GM23248 (cell line): ENCODE measurements at regions not wholly inside any gene's neighbourhood (a gene's known extent, or its start where the extent isn't known, plus 50 kb on each side); places are given as distances from the start of the nearest gene placed in this dataset.
"Not testable (repeated sequence)": the region's sequence is repeated elsewhere in the genome, so short reads cannot be mapped to it uniquely, and the experiment has no call there.

Source experiments
- DNase-seq: peaks from one replicate; pipeline ENCODE4 v3.0.0-alpha.2; 2015
- H2AFZ ChIP-seq: fragments of 200-600 bp; sonication (generic); 2 replicates; pipeline ENCODE4 v1.6.1; 2016; ENCODE audit warnings: antibody characterized with exemption
- H3F3A ChIP-seq: fragments of 200-600 bp; sonication (generic); 2 replicates; pipeline ENCODE4 v1.6.1; 2016; ENCODE audit warnings: mild to moderate bottlenecking, antibody characterized with exemption, mixed run types; ENCODE audit not compliant: insufficient read depth
- H3K27ac ChIP-seq: fragments of 200-600 bp; sonication (generic); 2 replicates; pipeline ENCODE4 v1.5.1; 2016; ENCODE audit warnings: mild to moderate bottlenecking
- H3K27me3 ChIP-seq: fragments of 200-600 bp; sonication (generic); replicated peaks from 2 replicates; pipeline ENCODE4 v1.6.1; 2016; ENCODE audit warnings: mild to moderate bottlenecking; ENCODE audit not compliant: insufficient read depth
- H3K36me3 ChIP-seq: fragments of 200-600 bp; sonication (generic); 2 replicates; pipeline ENCODE4 v1.6.1; 2016; ENCODE audit warnings: low read depth, mild to moderate bottlenecking
- H3K4me1 ChIP-seq: fragments of 200-600 bp; sonication (generic); 2 replicates; pipeline ENCODE4 v1.6.1; 2016; ENCODE audit warnings: mild to moderate bottlenecking; ENCODE audit not compliant: insufficient read depth
- H3K4me2 ChIP-seq: fragments of 200-600 bp; sonication (generic); one replicate; pipeline ENCODE4 v1.6.1; 2016; ENCODE audit warnings: mild to moderate bottlenecking; ENCODE audit not compliant: unreplicated experiment
- H3K4me3 ChIP-seq: fragments of 200-600 bp; sonication (generic); 2 replicates; pipeline ENCODE4 v1.5.1; 2016; ENCODE audit warnings: mild to moderate bottlenecking
- H3K79me2 ChIP-seq: fragments of 200-600 bp; sonication (generic); 2 replicates; pipeline ENCODE4 v1.6.1; 2016; ENCODE audit warnings: mild to moderate bottlenecking; ENCODE audit not compliant: insufficient read depth
- H3K9ac ChIP-seq: fragments of 200-600 bp; sonication (generic); 2 replicates; pipeline ENCODE4 v1.6.1; 2016; ENCODE audit warnings: mild to moderate bottlenecking
- H3K9me2 ChIP-seq: fragments of 200-600 bp; sonication (generic); 2 replicates; pipeline ENCODE4 v1.6.1; 2016; ENCODE audit warnings: mixed run types, mild to moderate bottlenecking, moderate library complexity; ENCODE audit not compliant: insufficient read depth
- H3K9me3 ChIP-seq: fragments of 200-600 bp; sonication (generic); one replicate; pipeline ENCODE4 v1.6.1; 2017; ENCODE audit warnings: low read depth
- H4K20me1 ChIP-seq: fragments of 200-600 bp; sonication (generic); 2 replicates; pipeline ENCODE4 v1.6.0; 2016; ENCODE audit not compliant: insufficient read depth
- EZH2 ChIP-seq: fragments of 200-600 bp; sonication (generic); IDR thresholded peaks from 2 replicates; pipeline ENCODE4 v1.6.1; 2018; ENCODE audit warnings: antibody characterized with exemption, mild to moderate bottlenecking; ENCODE audit not compliant: insufficient read depth, poor library complexity, severe bottlenecking
- EZH2phosphoT487 ChIP-seq: fragments of 200-600 bp; sonication (generic); IDR thresholded peaks from 2 replicates; pipeline ENCODE4 v1.6.1; 2018; ENCODE audit warnings: antibody characterized with exemption, moderate library complexity, mild to moderate bottlenecking, low read depth; ENCODE audit not compliant: insufficient read depth
- WGBS, 2 experiments: methylation state at CpG; one replicate each; pipeline ENCODE4 v1.1.6; 2015 to 2017; ENCODE audit warnings: low lambda C conversion rate in 2 of 2, low coverage in 1 of 2; ENCODE audit errors: missing lambda C conversion rate in 2 of 2; 5-methylcytosine and 5-hydroxymethylcytosine counted together
- in situ Hi-C: fragments of 300-500 bp; cut with MboI; formaldehyde crosslinking; loops from 2 replicates; pipeline ENCODE4 v1.15.0; 2020

DNA sequence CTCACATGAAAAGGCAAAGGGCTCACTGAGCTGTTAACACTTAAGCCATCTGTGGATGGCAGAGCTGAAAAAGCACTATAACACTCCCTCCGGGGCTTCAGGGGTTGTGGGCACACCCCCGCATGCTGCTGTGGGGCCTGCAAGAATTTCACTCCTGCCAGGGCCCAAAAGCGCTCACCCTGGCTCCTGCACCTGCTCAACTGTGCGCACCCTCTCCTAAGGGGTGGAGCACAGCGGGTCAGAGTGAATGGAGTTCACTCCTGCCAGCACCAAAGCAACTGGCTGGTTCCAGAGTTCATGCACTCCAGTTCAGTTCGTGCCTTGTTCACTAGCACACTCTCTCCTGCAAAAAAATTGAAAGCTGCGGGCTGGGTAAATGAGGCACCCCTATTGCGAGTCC, 814.2 kb upstream of the SLC39A10 start:
- Histone ChIP-seq H3K27ac (no peak overlapping the region), H3K9ac (no peak overlapping the region), H3K9me3 (no peaks in the 10 kb centered on the region), H3K9me2 (no peaks in the 10 kb centered on the region), H3K36me3 (no peaks in the 10 kb centered on the region), H3K4me1 (no peaks in the 10 kb centered on the region), H4K20me1 (no peaks in the 10 kb centered on the region), H3K27me3 (no peaks in the 10 kb centered on the region), H3K4me2 (no peak overlapping the region), H3K79me2 (no peaks in the 10 kb centered on the region), H3K4me3 (no peak overlapping the region), H3F3A (no peaks in the 10 kb centered on the region), H2AFZ (no peak overlapping the region)
- 23 to 26% methylated on average over 8 of the region's 8 CpGs for WGBS, 2 experiments
- TF ChIP-seq EZH2, result no peak
- no peak for TF ChIP-seq EZH2phosphoT487
- no peak for DNase-seq
- in situ Hi-C loops, result no loop called here

DNA sequence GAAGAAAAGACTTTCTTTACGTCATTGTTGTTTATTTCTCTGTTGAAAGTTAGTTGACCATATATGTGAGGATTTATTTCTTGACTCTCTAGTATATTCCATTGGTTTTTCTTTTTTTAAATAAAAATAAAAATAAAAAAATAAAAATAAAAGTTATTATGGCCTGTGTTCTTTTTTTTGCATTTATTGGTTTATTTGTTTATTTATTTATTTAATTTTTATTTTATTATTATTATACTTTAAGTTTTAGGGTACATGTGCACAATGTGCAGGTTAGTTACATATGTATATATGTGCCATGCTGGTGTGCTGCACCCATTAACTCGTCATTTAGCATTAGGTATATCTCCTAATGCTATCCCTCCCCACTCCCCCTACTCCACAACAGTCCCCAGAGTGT, 822.7 kb upstream of the SLC39A10 start:
- H3K36me3 ChIP-seq, H3K79me2 ChIP-seq, H3K9me2 ChIP-seq, H3K4me3 ChIP-seq, H3K9ac ChIP-seq, H4K20me1 ChIP-seq, H2AFZ ChIP-seq, H3K4me1 ChIP-seq, H3K27me3 ChIP-seq, H3K27ac ChIP-seq, DNase-seq, H3K4me2 ChIP-seq, H3F3A ChIP-seq, H3K9me3 ChIP-seq, in situ Hi-C loops: not testable (repeated sequence)
- WGBS, 2 experiments, result 9 to 10% methylated on average over 2 of the region's 2 CpGs

DNA sequence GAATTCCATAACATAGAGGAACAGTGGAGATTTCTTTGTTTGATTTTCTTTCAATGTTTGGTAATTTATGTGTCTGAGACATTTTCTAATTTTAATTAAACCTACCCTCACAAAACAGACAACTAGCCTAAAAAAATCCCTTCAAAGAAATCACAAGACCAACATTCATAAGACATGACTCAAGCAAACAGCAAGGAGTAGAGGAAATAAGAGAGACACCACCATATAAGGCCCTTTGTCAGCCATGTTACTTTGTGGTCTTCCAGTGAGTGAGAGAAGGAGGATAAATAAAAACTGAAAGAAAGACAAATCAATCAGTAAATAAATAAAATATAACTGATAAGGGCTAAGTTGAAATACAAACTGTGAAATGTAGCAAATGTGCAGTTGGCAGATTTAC, 830.8 kb upstream of the SLC39A10 start:
- Histone ChIP-seq H3K27ac (no peak overlapping the region), H3F3A (no peaks in the 10 kb centered on the region), H4K20me1 (no peaks in the 10 kb centered on the region), H3K36me3 (no peaks in the 10 kb centered on the region), H3K27me3 (no peaks in the 10 kb centered on the region), H3K9ac (no peak overlapping the region), H3K4me1 (no peaks in the 10 kb centered on the region), H2AFZ (no peak overlapping the region), H3K79me2 (no peaks in the 10 kb centered on the region), H3K4me3 (no peak overlapping the region), H3K4me2 (no peak overlapping the region), H3K9me3 (no peaks in the 10 kb centered on the region), H3K9me2 (no peaks in the 10 kb centered on the region)
- DNase-seq, result no peak
- TF ChIP-seq EZH2phosphoT487, result no peak
- no peak for TF ChIP-seq EZH2
- in situ Hi-C loops, result no loop called here

DNA sequence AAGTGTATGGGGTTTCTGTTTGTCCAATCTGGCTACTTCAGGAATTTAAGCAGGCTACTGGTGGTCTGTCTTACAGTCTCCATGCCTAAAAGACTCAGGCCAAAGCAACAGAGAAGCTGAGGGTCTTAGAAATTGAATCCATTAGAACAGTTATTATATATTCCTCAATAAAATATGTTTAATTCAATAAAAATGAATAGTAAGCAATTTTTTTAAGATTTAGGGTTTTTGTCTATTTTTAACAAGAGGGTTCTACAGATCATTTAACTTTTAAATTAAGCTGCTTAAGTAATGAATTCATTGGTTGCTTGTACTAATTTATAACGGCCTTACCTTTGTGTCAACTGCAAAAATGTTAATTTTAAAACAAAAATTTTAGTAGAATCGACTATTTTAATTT, 832.6 kb upstream of the SLC39A10 start:
- H3K9ac ChIP-seq, result no peak overlapping the region
- DNase-seq, result no peak
- in situ Hi-C loops, result no loop called here
- H4K20me1 ChIP-seq, result no peaks in the 10 kb centered on the region
- no peak overlapping the region for H2AFZ ChIP-seq
- H3K27ac ChIP-seq, result no peak overlapping the region
- no peak overlapping the region for H3K4me3 ChIP-seq
- H3K9me3 ChIP-seq, result no peaks in the 10 kb centered on the region
- no peaks in the 10 kb centered on the region for H3K9me2 ChIP-seq
- no peak overlapping the region for H3K4me2 ChIP-seq
- H3K27me3 ChIP-seq, result no peaks in the 10 kb centered on the region
- no peaks in the 10 kb centered on the region for H3K4me1 ChIP-seq
- no peaks in the 10 kb centered on the region for H3F3A ChIP-seq
- no peaks in the 10 kb centered on the region for H3K79me2 ChIP-seq
- TF ChIP-seq EZH2phosphoT487 (no peak), EZH2 (no peak)
- 6 to 10% methylated on average over 2 of the region's 2 CpGs for WGBS, 2 experiments
- H3K36me3 ChIP-seq, result no peaks in the 10 kb centered on the region

DNA sequence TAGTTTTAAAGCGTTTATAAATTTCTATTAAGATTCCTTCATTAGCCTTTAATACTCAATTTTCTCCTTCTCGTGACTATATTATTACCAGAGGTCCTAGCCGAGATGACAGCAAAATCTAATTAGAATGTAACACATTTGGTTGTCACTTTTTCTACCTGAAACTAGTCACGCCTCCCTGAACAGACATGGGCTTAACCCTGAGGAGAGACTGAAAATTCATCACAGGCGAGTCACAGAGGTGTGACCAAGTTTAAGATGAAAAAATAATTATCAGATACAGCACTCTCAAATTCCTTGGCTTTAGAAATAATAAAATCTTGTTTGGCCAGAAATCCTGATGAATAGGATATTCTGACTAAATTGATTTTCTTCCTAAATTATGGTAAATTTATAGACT, 834.4 kb upstream of the SLC39A10 start:
- in situ Hi-C loops, result no loop called here
- no peak for DNase-seq
- Histone ChIP-seq H3K4me1 (no peaks in the 10 kb centered on the region), H3K9ac (no peak overlapping the region), H2AFZ (no peak overlapping the region), H3K4me3 (no peak overlapping the region), H3K27me3 (no peaks in the 10 kb centered on the region), H3K9me2 (no peaks in the 10 kb centered on the region), H3F3A (no peaks in the 10 kb centered on the region), H3K4me2 (no peak overlapping the region), H3K36me3 (no peaks in the 10 kb centered on the region), H4K20me1 (no peaks in the 10 kb centered on the region), H3K9me3 (no peaks in the 10 kb centered on the region), H3K79me2 (no peaks in the 10 kb centered on the region), H3K27ac (no peak overlapping the region)
- no peak for TF ChIP-seq EZH2phosphoT487
- no peak for TF ChIP-seq EZH2
- WGBS, 2 experiments, result 32% methylated on average over 5 of the region's 5 CpGs
